T-cell (primary cell): ENCODE measurements at regions not wholly inside any gene's neighbourhood (a gene's known extent, or its start where the extent isn't known, plus 50 kb on each side); places are given as distances from the start of the nearest gene placed in this dataset.

Experiments
- ATAC-seq, 4 experiments: fragments of 200-7000 bp in 3 of 4; fragments of 150-1000 bp in 1 of 4; cut with Tn5 transposase; replicated peaks in 1 of 4; 1 replicate in 3 of 4; 2 replicates in 1 of 4; pipeline ENCODE4 v1.10.0; 2021; ENCODE audit warnings: moderate library complexity in 3 of 4, mild to moderate bottlenecking in 2 of 4, moderate number of reproducible peaks in 1 of 4
- CTCF ChIA-PET, 2 donors: fragments of 300-600 bp; sonication (Branson Sonifier 250); formaldehyde crosslinking; loops; one replicate each; lab custom pipeline; 2022; ENCODE audit warnings: antibody characterized with exemption in 2 of 2; lab: Charles Lee
- POLR2A ChIA-PET, 2 donors: fragments of 300-600 bp; sonication (Branson Sonifier 250); formaldehyde crosslinking; loops; one replicate each; lab custom pipeline; 2022; ENCODE audit warnings: antibody characterized with exemption in 2 of 2; lab: Charles Lee
- DNase-seq, 35 experiments: peaks; one replicate each; pipeline versions ENCODE4 v3.0.0 to v3.0.0-alpha.2; 2013 to 2023
- H3K27ac ChIP-seq: one replicate; pipeline ENCODE4 v1.5.1; 2013; ENCODE audit warnings: low read length
- H3K27me3 ChIP-seq, 2 experiments: replicated peaks in 1 of 2; 1 replicate in 1 of 2; 2 replicates in 1 of 2; pipeline versions ENCODE4 v1.6.1 to v1.7.0; 2013; ENCODE audit warnings: low read length in 1 of 2, mixed read lengths in 1 of 2; ENCODE audit not compliant: control insufficient read depth in 2 of 2, insufficient read depth in 2 of 2; ENCODE audit errors: extremely low read depth in 1 of 2
- H3K36me3 ChIP-seq, 2 donors: 1 replicate in 1 of 2; 2 replicates in 1 of 2; pipeline versions ENCODE4 v1.6.1 to v1.7.0; 2013; ENCODE audit warnings: low read length in 1 of 2; ENCODE audit not compliant: control insufficient read depth in 2 of 2, insufficient read depth in 1 of 2; ENCODE audit errors: extremely low read depth in 1 of 2
- H3K4me1 ChIP-seq, 2 experiments: 1 replicate in 1 of 2; 2 replicates in 1 of 2; pipeline versions ENCODE4 v1.6.1 to v1.7.0; 2013; ENCODE audit warnings: low read length in 2 of 2, mixed read lengths in 1 of 2; ENCODE audit not compliant: insufficient read depth in 2 of 2, control insufficient read depth in 1 of 2; ENCODE audit errors: extremely low read depth in 1 of 2
- H3K4me3 ChIP-seq, 2 donors: 1 replicate in 1 of 2; 2 replicates in 1 of 2; pipeline versions ENCODE4 v1.5.1 to v1.7.0; 2013; ENCODE audit warnings: mild to moderate bottlenecking in 2 of 2, low read length in 1 of 2, moderate library complexity in 1 of 2; ENCODE audit not compliant: control insufficient read depth in 1 of 2; ENCODE audit errors: extremely low read depth in 1 of 2
- H3K9me3 ChIP-seq: 2 replicates; pipeline ENCODE4 v1.7.0; 2013
- H3K27ac Mint-ChIP-seq, 2 donors: one replicate each; pipeline ENCODE4 v1.8.0; 2020 to 2021; ENCODE audit warnings: mild to moderate bottlenecking in 2 of 2, mixed read lengths in 2 of 2
- H3K27me3 Mint-ChIP-seq, 2 donors: one replicate each; pipeline ENCODE4 v1.8.0; 2021 to 2022; ENCODE audit warnings: mixed read lengths in 2 of 2
- H3K36me3 Mint-ChIP-seq: one replicate; pipeline ENCODE4 v1.8.0; 2021; ENCODE audit warnings: mixed read lengths
- H3K4me1 Mint-ChIP-seq, 3 donors: one replicate each; pipeline ENCODE4 v1.8.0; 2020 to 2022; ENCODE audit warnings: mixed read lengths in 3 of 3, mild to moderate bottlenecking in 1 of 3
- H3K4me3 Mint-ChIP-seq, 3 donors: one replicate each; pipeline ENCODE4 v1.8.0; 2020 to 2022; ENCODE audit warnings: mild to moderate bottlenecking in 3 of 3, mixed read lengths in 3 of 3, moderate library complexity in 3 of 3
- H3K9me3 Mint-ChIP-seq, 3 donors: one replicate each; pipeline ENCODE4 v1.8.0; 2020 to 2022; ENCODE audit warnings: mixed read lengths in 3 of 3
- WGBS: methylation state at CpG from one replicate; pipeline ENCODE4 v1.1.5; 2013; ENCODE audit warnings: missing lambda C conversion rate; ENCODE audit not compliant: insufficient coverage; 5-methylcytosine and 5-hydroxymethylcytosine counted together

GRCh38 chr11:50164050-50164449 lies 131.4 kb downstream of the OR4C45 start:
- Histone ChIP-seq H3K36me3 (no peaks in the 10 kb centered on the region), H3K27ac (no peak overlapping the region), H3K4me1 (no peaks in the 10 kb centered on the region), H3K27me3 (no peaks in the 10 kb centered on the region), H3K9me3 (no peaks in the 10 kb centered on the region), H3K4me3 (no peak overlapping the region)
- Mint-ChIP-seq H3K9me3 (peaks cover 4 to 30% (median 25%) of the 10 kb centered on the region in 3 donors), H3K4me1 (no peaks in the 10 kb centered on the region), H3K4me3 (no peak overlapping the region), H3K27me3 (no peaks in the 10 kb centered on the region), H3K36me3 (no peaks in the 10 kb centered on the region), H3K27ac (no peak overlapping the region)
- ATAC-seq (no peak), DNase-seq (no peak)
- ChIA-PET CTCF (no interaction called here), POLR2A (no interaction called here)
- 91% methylated on average over 13 of the region's 13 CpGs for WGBS

DNA sequence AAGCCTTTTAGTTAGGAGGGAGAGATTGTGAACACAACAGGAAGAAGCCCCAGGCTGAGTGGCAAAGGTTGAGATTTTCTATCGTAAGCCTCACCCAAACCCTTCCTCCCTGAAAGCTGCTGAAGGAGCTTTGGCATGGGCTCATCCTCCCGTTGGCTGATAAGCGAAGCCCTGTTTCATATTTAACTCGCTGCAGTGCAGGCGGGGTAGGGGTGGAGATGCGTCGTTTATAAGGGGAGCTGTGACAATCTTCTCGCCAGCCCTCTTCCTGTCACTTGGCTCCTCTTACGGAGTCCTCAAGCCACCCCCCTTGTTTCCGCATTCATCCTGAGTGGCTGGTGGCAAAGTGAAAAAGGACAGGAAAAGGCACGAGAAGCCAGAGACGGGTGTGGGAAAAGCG lies 137.0 kb downstream of the OR4C45 start:
- 94% methylated on average over 11 of the region's 13 CpGs for WGBS
- H3K4me1 Mint-ChIP-seq = no peaks in the 10 kb centered on the region
- H3K9me3 Mint-ChIP-seq = peaks cover 7 to 10% (median 9%) of the 10 kb centered on the region in 3 donors
- no peak overlapping the region for H3K4me3 Mint-ChIP-seq
- CTCF ChIA-PET = no interaction called here
- DNase-seq = no peak
- Histone ChIP-seq H3K4me1 (no peaks in the 10 kb centered on the region), H3K9me3 (no peaks in the 10 kb centered on the region), H3K36me3 (no peaks in the 10 kb centered on the region), H3K4me3 (no peak overlapping the region), H3K27ac (no peak overlapping the region), H3K27me3 (no peaks in the 10 kb centered on the region)
- no peaks in the 10 kb centered on the region for H3K27me3 Mint-ChIP-seq
- no peak for ATAC-seq
- H3K36me3 Mint-ChIP-seq = no peaks in the 10 kb centered on the region
- no peak overlapping the region for H3K27ac Mint-ChIP-seq
- POLR2A ChIA-PET = no interaction called here

DNA sequence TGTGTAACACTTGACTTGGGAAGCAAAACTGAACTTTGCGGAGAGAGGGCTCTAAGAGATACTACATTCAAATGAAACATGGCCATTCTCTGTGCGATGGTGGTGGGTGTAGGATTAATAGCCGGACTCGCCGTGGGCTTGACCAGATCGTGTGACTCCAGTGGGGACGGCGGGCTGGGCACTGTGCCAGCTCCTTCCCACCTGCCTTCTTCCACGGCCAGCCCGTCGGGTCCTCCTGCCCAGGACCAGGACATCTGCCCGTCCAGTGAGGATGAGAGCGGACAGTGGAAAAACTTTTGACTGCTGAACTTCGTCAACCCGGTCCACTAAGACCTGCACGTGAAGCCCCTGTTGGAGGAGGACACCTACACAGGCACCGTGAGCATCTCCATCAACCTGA lies 137.4 kb downstream of the OR4C45 start:
- H3K4me3 ChIP-seq = no peak overlapping the region
- POLR2A ChIA-PET = no interaction called here
- ATAC-seq (no peak), DNase-seq (no peak)
- Mint-ChIP-seq H3K4me3 (no peak overlapping the region), H3K27me3 (no peaks in the 10 kb centered on the region), H3K4me1 (no peaks in the 10 kb centered on the region), H3K9me3 (peaks cover 7 to 13% (median 9%) of the 10 kb centered on the region in 3 donors), H3K36me3 (no peaks in the 10 kb centered on the region), H3K27ac (no peak overlapping the region)
- H3K27me3 ChIP-seq = no peaks in the 10 kb centered on the region
- H3K9me3 ChIP-seq = no peaks in the 10 kb centered on the region
- no peaks in the 10 kb centered on the region for H3K4me1 ChIP-seq
- no peak overlapping the region for H3K27ac ChIP-seq
- no peaks in the 10 kb centered on the region for H3K36me3 ChIP-seq
- 89% methylated on average over 9 of the region's 17 CpGs for WGBS
- CTCF ChIA-PET = no interaction called here

GRCh38 chr11:50174189-50174588 lies 141.5 kb downstream of the OR4C45 start:
- ChIA-PET CTCF (no interaction called here), POLR2A (no interaction called here)
- Histone ChIP-seq H3K27me3 (no peaks in the 10 kb centered on the region), H3K36me3 (no peaks in the 10 kb centered on the region), H3K27ac (no peak overlapping the region), H3K4me1 (no peaks in the 10 kb centered on the region), H3K4me3 (no peak overlapping the region), H3K9me3 (no peaks in the 10 kb centered on the region)
- no peak for DNase-seq
- Mint-ChIP-seq H3K27ac (no peak overlapping the region), H3K4me3 (no peak overlapping the region), H3K4me1 (no peaks in the 10 kb centered on the region), H3K36me3 (no peaks in the 10 kb centered on the region), H3K27me3 (no peaks in the 10 kb centered on the region), H3K9me3 (peaks cover 8 to 20% (median 15%) of the 10 kb centered on the region in 3 donors)
- no peak for ATAC-seq

- Histone ChIP-seq H3K27ac (no peak overlapping the region), H3K36me3 (no peaks in the 10 kb centered on the region), H3K4me1 (no peaks in the 10 kb centered on the region), H3K9me3 (no peaks in the 10 kb centered on the region), H3K27me3 (no peaks in the 10 kb centered on the region), H3K4me3 (no peak overlapping the region)
- Mint-ChIP-seq H3K4me1 (no peaks in the 10 kb centered on the region), H3K27me3 (no peaks in the 10 kb centered on the region), H3K27ac (no peak overlapping the region), H3K9me3 (peaks cover 8 to 17% (median 12%) of the 10 kb centered on the region in 3 donors), H3K36me3 (no peaks in the 10 kb centered on the region), H3K4me3 (no peak overlapping the region)
- ChIA-PET POLR2A (no interaction called here), CTCF (no interaction called here)
- ATAC-seq = no peak
- WGBS = no CpG with 5 or more reads among the region's 1 CpG
- no peak for DNase-seq
Measured at GRCh38 chr11:50174975-50175374, 142.3 kb downstream of the OR4C45 start.

- H3K27me3 Mint-ChIP-seq = no peaks in the 10 kb centered on the region
- no peaks in the 10 kb centered on the region for H3K4me1 ChIP-seq
- no peaks in the 10 kb centered on the region for H3K9me3 ChIP-seq
- H3K27ac ChIP-seq = no peak overlapping the region
- ATAC-seq (no peak), DNase-seq (no peak)
- no peaks in the 10 kb centered on the region for H3K36me3 Mint-ChIP-seq
- CTCF ChIA-PET = interaction anchor here in 1 of 2 donors (0.7 kb wide), 1 partner anchor 289 kb away, joined by 3 read pairs; no protein-coding TSS in a partner anchor
- H3K4me3 Mint-ChIP-seq = no peak overlapping the region
- no peaks in the 10 kb centered on the region for H3K36me3 ChIP-seq
- no peaks in the 10 kb centered on the region for H3K4me1 Mint-ChIP-seq
- H3K27me3 ChIP-seq = no peaks in the 10 kb centered on the region
- no peak overlapping the region for H3K4me3 ChIP-seq
- H3K9me3 Mint-ChIP-seq = peaks cover 13 to 17% (median 15%) of the 10 kb centered on the region in 3 donors
- POLR2A ChIA-PET = no interaction called here
- no peak overlapping the region for H3K27ac Mint-ChIP-seq
Measured at GRCh38 chr11:50178737-50179136, 146.1 kb downstream of the OR4C45 start.

DNA sequence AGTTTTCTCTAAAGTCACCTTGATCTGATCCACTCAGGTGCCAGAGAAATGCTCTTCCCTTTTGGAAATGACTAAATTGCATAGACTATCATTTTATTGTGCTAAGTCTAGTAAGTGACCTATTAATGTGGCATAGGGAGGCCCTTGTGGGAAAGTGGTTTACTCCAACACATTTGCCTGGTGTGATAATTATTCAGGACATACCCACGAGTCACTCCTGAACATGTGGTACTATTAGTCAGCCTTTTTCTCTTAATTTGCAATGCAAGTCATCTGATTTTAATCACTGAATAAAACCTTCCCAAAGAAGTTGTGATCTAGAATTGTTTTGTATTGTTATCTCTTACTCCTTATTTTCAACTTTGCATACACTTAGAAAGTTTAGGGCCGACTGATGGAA lies 148.7 kb downstream of the OR4C45 start:
- no peak for DNase-seq
- ChIA-PET POLR2A (no interaction called here), CTCF (no interaction called here)

More for the DNA sequence above, 148.7 kb downstream of the OR4C45 start:
- no peaks in the 10 kb centered on the region for H3K9me3 ChIP-seq
- H3K4me3 ChIP-seq = no peak overlapping the region
- H3K4me3 Mint-ChIP-seq = no peak overlapping the region
- H3K27ac ChIP-seq = no peak overlapping the region
- no peaks in the 10 kb centered on the region for H3K36me3 Mint-ChIP-seq
- H3K27ac Mint-ChIP-seq = no peak overlapping the region
- ATAC-seq = no peak
- H3K9me3 Mint-ChIP-seq = peaks cover 19 to 33% (median 19%) of the 10 kb centered on the region in 3 donors
- H3K4me1 ChIP-seq = no peaks in the 10 kb centered on the region
- H3K27me3 ChIP-seq = no peaks in the 10 kb centered on the region
- no peaks in the 10 kb centered on the region for H3K36me3 ChIP-seq
- no CpG with 5 or more reads among the region's 2 CpGs for WGBS
- H3K27me3 Mint-ChIP-seq = no peaks in the 10 kb centered on the region
- no peaks in the 10 kb centered on the region for H3K4me1 Mint-ChIP-seq
